NCI-H1930 (cell line): ENCODE measurements at regions not wholly inside any gene's neighbourhood (a gene's known extent, or its start where the extent isn't known, plus 50 kb on each side); places are given as distances from the start of the nearest gene placed in this dataset.
"Not testable (repeated sequence)": the region's sequence is repeated elsewhere in the genome, so short reads cannot be mapped to it uniquely, and the experiment has no call there.

Experiments used
- DNase-seq, 2 experiments: peaks; one replicate each; lab custom pipeline; 2025; lab: John Stamatoyannopoulos, UW

DNA sequence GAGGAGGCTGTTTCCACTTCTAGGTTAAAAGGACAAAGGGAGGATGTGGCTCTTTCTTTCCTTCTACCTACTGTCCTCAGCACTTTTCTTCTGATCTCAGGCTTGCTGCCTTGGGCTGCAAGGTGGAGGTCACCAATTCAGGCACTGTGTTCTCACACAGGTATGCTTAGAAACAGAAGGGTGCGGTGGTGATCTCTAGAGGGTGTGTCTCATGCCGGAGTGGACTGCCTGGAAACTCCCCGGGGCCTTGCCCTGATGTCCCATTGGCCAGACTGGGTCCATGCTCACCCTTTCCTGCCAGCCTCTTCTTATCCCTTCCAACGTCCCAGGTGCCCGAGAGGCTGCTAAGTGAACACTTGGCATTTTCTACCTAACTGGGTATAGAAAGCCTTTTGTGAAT lies 1197.6 kb downstream of the AACS start:
- DNase-seq, result no peak

GRCh38 chr12:126268222-126268621 lies 1203.0 kb downstream of the AACS start:
- DNase-seq, result no peak

- DNase-seq, result no peak
These were observed 1205.9 kb downstream of the AACS start for GRCh38 chr12:126271159-126271558.

DNA sequence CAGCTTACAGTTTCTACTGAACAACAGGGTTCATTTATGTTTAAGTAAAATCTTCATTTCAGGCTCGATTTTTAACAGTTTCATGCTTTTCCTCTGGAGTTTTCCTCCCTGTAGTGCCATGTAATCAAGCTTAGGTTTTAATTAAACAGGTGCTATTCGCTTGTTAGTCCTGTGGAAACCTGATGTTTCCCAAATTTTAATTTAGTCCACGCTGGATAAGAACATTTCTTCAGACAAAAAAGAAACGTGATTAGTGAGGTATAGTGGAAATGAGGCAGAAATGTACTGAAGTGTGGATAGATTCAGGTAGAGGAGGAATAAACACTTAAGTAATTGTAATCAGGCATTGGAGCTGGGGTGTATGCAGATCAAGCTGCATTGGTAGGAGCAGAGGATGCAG lies 1217.5 kb downstream of the AACS start:
- no peak for DNase-seq

- DNase-seq, result no peak
These were observed 1221.0 kb downstream of the AACS start for GRCh38 chr12:126286203-126286602.

- DNase-seq, result no peak
These were observed 1225.2 kb downstream of the AACS start for GRCh38 chr12:126290456-126290855.

GRCh38 chr12:126291987-126292386 lies 1226.8 kb downstream of the AACS start:
- not testable (repeated sequence) for DNase-seq

DNA sequence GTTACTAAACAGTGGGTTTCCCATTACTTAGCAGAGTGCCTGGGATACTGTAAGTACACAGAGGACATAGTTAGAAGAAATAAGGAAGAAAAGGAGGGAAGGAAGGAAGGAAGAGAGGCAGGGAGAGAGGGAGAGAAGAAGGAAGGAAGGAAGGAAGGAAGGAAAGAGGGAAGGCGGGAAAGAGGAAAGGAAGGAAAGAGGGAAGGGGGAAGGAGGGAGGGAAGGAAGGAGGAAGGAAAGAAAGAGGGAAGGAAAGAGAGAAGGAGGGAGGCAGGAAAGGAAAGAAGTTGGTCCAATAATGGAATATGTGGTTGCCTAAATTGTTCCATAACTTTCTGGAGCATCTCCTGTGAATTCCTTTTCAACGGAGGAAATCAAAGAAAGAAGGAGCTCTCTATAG lies 1230.4 kb downstream of the AACS start:
- DNase-seq, result no peak

DNA sequence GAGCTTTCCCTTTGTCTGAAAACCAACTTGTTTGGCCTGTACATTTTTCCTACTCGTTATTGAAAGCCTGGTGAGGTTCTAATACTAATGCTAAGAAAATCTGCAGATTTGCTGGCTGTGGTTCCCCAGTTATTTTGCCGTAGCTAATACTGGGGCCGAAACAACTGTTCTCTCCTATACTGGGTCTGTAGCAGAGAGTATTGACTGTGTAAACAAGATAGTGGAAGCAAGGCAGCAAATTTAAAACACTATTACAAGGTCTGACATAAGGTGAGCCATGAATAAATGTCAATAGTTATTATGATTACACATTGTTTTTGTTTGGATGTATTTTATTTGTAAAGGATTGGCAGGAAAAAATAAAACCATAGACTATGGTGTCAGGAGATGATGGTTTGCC lies 1244.0 kb downstream of the AACS start:
- no peak for DNase-seq

- no peak for DNase-seq
These were observed 1247.2 kb downstream of the AACS start for GRCh38 chr12:126312457-126312856.

DNA sequence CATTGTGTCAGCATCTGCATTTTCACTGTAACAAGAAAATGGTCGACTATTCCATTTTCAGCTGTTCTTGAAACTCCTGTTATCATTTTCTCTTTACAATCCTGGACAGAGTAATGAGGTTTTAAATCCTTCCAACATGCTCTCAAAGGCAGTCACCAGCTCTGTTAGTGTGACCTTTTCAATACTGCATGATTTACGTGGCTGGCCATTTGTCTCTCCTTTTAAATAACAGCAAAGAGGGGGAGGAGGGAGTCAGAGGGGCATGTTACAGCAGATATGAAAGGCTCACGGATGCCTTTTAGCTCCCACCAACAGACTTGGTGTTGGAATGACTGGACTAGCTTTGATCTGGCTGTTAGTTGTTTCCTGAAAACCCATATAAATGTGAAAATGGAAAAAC lies 1251.2 kb downstream of the AACS start:
- DNase-seq, result no peak

DNA sequence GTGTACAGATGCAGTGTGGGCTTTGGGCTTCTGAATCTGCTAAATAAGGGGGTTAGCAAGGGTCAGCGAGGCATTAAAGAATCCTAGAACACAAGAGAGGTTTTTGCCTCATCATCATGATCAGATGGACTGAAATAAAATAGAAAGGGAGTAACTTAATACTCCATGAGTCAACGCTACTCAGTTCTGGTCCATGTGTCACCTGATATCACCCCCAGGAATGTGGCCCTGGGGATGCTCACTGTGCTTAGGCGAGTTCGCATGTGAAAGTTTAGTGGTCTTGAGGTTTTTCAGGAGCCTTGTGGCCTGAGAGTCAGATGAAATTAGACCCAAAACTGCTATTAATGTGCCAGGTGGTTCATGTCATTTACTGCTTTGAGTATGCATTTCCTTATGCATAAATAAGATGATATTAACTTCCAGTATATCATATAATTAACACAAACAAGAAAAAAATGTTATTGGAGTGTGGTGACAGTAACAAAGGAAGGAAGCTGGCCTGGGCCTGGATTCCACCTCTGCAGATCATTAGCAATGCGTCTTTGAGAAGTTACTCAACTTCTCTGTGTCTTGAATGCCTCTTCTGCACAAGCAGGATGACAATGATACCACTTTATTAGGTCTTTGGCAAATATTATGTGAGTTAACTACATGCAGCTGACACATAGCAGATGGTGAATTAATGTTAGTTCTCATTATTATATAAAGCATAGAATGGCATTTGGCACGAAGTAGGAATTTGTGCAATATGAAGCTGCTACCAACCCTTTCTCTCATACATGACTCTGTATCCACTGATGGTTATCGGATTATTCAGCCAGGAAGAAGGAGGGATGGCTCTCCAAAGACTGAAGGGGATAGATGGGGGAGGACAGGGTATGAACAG lies 1272.6 kb downstream of the AACS start:
- no peak for DNase-seq

DNA sequence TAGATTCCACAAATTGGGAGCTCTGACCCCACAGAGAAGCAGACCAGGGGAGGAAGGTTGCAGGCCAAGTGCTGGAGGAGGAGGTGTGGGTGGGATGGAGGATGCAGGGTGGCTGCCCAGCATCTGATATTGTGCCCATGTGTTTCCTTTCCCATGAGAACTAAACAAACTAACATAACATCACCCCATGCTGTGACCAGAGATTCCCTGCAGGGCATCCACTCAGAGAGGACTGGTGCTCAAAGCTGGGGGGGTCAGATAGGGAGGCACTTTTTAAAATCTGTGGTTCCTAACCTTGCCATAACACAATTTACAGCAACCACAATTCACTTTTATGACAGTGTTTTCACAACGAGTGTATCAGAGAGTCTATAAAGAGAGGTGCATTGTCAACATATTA lies 1277.6 kb downstream of the AACS start:
- DNase-seq, result no peak

GRCh38 chr12:126343321-126343720 lies 1278.1 kb downstream of the AACS start:
- DNase-seq, result no peak

GRCh38 chr12:126346087-126346486 lies 1280.9 kb downstream of the AACS start:
- DNase-seq, result no peak

- DNase-seq, result no peak
These were observed 1282.2 kb downstream of the AACS start for GRCh38 chr12:126347421-126347820.

GRCh38 chr12:126349383-126349782 lies 1284.1 kb downstream of the AACS start:
- no peak for DNase-seq

DNA sequence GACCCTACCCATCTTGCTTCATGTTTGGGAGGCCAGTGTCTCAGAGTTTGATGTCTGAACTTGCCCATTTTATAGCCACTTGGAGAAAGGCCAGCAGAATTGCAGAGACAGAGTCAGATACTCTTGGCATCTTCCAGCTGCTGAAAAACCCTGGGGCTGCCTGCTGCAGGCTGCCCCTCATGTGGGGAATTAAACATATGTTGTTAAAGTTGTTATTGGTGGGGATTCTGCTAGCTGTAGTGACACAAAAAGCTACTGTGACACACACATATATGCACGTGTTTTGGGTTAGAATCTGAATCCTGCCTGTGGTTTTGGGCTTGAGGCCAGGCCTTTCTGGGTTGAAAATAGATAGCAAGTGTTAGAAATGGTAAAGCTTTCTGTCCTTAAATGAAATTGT lies 1288.4 kb downstream of the AACS start:
- no peak for DNase-seq

DNA sequence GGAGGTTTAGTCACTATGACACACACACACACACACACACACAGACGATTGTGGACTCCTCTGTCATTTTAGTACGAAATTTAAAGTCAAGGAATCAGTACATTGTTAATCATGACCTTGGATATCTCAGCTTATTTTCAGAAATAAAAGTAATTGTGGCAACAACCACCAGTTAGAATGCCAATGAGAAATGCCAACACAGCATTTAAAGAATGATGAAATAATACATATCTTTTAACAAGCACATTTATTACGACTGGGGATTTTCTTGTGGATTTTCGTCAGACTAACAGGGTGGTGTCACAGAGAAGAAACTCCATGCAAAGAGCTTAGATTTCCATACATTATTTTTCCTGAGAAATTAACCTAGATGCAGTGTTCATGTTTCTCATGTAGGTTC lies 1289.4 kb downstream of the AACS start:
- no peak for DNase-seq

GRCh38 chr12:126355346-126355745 lies 1290.1 kb downstream of the AACS start:
- DNase-seq, result no peak

DNA sequence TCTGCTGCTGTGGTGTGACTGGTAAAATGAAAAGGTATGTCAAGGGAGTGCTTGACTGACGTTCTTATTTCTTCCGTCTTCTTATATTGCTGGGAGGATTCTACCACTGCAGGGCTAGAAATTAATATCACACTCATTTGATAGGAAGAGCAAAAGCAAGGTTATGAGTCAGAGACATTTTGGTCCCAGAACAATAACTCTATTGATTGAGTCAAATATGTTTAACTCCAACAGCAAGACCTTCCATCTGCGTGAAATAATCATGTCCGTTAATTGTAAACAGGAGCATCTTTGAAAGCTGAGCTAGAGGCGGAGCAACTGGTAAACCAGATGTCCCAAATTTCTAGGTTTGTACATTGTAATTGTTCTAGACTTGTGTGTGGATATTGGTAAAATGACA lies 1293.6 kb downstream of the AACS start:
- DNase-seq, result no peak

- no peak for DNase-seq
These were observed 1294.0 kb downstream of the AACS start for GRCh38 chr12:126359216-126359615.

- no peak for DNase-seq
These were observed 1296.6 kb downstream of the AACS start for GRCh38 chr12:126361804-126362203.

DNA sequence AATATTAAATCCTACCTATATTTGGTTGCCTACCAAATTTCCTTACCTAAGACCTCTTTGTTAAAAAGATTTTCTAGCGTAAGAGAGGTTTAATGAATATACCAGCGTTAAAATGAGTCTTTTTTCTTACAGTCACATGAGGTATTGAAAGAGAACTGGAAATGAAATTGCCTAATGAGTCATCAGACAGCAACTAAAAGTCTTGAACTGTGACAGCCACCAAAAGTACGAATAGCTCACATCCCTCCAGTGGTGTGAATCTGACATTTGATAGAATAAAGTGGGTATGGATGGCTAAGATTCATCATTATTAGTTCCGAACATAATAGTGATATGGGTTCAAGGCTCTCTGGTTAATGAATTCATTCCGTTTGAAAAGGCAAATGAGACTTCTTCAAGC lies 1297.3 kb downstream of the AACS start:
- DNase-seq, result no peak
